GM10248 (cell line): ENCODE measurements at regions not wholly inside any gene's neighbourhood (a gene's known extent, or its start where the extent isn't known, plus 50 kb on each side); places are given as distances from the start of the nearest gene placed in this dataset.

Experiments used
- CTCF ChIA-PET: fragments of 300-600 bp; sonication (Branson Sonifier 250); formaldehyde crosslinking; extraction: SDS; loops from one replicate; lab custom pipeline; 2021; ENCODE audit warnings: antibody characterized with exemption; lab: Yijun Ruan, JAX
- POLR2A ChIA-PET: fragments of 350-650 bp; sonication (Branson Sonifier 250); formaldehyde crosslinking; extraction: SDS; loops from one replicate; lab custom pipeline; 2020; ENCODE audit warnings: antibody characterized with exemption; lab: Yijun Ruan, JAX
- DNase-seq: peaks from one replicate; pipeline ENCODE4 v3.0.0; 2012; ENCODE audit errors: extremely low spot score
- CTCF ChIP-seq: IDR thresholded peaks from 2 replicates; pipeline ENCODE4 v1.5.1; 2012; ENCODE audit warnings: mild to moderate bottlenecking, low read depth; ENCODE audit errors: extremely low read depth, missing control alignments, control extremely low read depth

DNA sequence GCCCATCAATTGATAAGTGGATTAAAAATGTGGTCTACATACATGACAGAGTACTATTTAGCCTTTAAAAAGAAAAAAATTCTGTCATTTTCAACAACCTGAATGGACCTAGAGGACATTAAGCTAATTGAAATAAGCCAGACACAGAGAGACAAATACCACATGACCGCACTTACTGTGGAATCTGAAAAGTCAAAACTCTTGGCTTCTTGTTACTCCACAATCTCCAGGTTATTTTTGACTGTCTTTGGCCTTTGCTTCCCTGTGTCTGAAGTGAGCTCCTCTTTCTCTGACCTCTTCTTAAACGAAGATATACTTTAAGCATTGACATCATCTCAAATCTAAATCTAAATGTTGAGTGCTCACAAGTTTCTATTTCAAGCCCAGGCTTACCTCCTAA, 265.5 kb upstream of the ADRA1B start:
- ChIA-PET POLR2A (no interaction called here), CTCF (interaction anchor here (1.2 to 1.9 kb wide), 2 partner anchors 11 to 14 kb away, joined by 3 to 5 read pairs; no protein-coding TSS in a partner anchor)
- no peak for TF ChIP-seq CTCF
- DNase-seq, result no peak

- no peak for TF ChIP-seq CTCF
- ChIA-PET CTCF (no interaction called here), POLR2A (no interaction called here)
- DNase-seq, result no peak
Measured at GRCh38 chr5:159655757-159656409, 260.4 kb upstream of the ADRA1B start.

- ChIA-PET CTCF (interaction anchor here (1.1 kb wide), 1 partner anchor 16 kb away, joined by 3 read pairs; no protein-coding TSS in a partner anchor), POLR2A (no interaction called here)
- TF ChIP-seq CTCF, result no peak
- DNase-seq, result no peak
Measured at GRCh38 chr5:159657298-159657697, 259.0 kb upstream of the ADRA1B start.

DNA sequence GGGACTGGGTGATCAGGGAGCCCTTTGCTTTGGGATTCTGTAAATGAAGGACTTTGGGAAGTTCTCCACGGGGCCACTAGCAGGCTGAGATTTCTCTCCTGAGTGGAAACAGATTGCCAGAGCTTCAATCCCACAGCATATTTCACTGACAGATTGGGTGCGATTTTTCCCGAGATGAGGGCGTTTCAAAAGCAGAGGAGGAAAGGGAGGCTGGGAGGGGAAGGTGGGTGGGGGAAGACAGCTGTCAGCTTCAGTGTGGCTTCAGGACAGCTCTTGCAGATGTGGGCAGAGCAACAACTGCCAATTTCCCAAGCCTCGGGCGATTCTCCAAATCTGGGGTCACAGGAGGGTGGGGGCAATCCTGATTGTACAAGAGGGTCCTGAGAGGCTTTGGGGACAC, 258.5 kb upstream of the ADRA1B start:
- DNase-seq, result no peak
- ChIA-PET CTCF (interaction anchor here (1.1 kb wide), 1 partner anchor 16 kb away, joined by 3 read pairs; no protein-coding TSS in a partner anchor), POLR2A (no interaction called here)
- TF ChIP-seq CTCF, result no peak

GRCh38 chr5:159658266-159658925, 257.9 kb upstream of the ADRA1B start:
- TF ChIP-seq CTCF, result no peak
- POLR2A ChIA-PET, result no interaction called here
- no peak for DNase-seq
- CTCF ChIA-PET, result interaction anchor here (1.1 kb wide), 1 partner anchor 17 kb away, joined by 3 read pairs; no protein-coding TSS in a partner anchor

GRCh38 chr5:159660401-159660800, 255.9 kb upstream of the ADRA1B start:
- TF ChIP-seq CTCF, result no peak
- ChIA-PET CTCF (no interaction called here), POLR2A (no interaction called here)
- no peak for DNase-seq
